OCI-LY3 (cell line): ENCODE measurements at regions not wholly inside any gene's neighbourhood (a gene's known extent, or its start where the extent isn't known, plus 50 kb on each side); places are given as distances from the start of the nearest gene placed in this dataset.

Experiments
- H2AFZ ChIP-seq: fragments of 200-600, 300-600 bp; shearing (Covaris generic); 2 replicates; pipeline ENCODE4 v1.6.0; 2014; ENCODE audit warnings: antibody characterized with exemption, low read depth, low read length
- H3K27ac ChIP-seq: fragments of 200-600, 300-600 bp; sonication (generic); 2 replicates; pipeline ENCODE4 v1.5.1; 2014; ENCODE audit warnings: mild to moderate bottlenecking, low read length, moderate library complexity, mixed read lengths
- H3K27me3 ChIP-seq: fragments of 200-600, 300-600 bp; sonication (generic); 2 replicates; pipeline ENCODE4 v1.6.1; 2014; ENCODE audit warnings: low read depth, low read length, mixed read lengths
- H3K36me3 ChIP-seq: fragments of 200-600, 300-600 bp; sonication (generic); replicated peaks from 2 replicates; pipeline ENCODE3; 2014; ENCODE audit warnings: low read depth, low read length, mixed read lengths
- H3K4me1 ChIP-seq: fragments of 300-600, 200-600 bp; sonication (generic); 2 replicates; pipeline ENCODE4 v1.6.1; 2014; ENCODE audit warnings: low read length, mixed read lengths
- H3K4me2 ChIP-seq: fragments of 200-600, 300-600 bp; sonication (generic); 2 replicates; pipeline ENCODE4 v1.6.1; 2014; ENCODE audit warnings: low read length, mixed read lengths
- H3K4me3 ChIP-seq: fragments of 300-600, 200-600 bp; sonication (generic); 2 replicates; pipeline ENCODE4 v1.5.1; 2014; ENCODE audit warnings: antibody characterized with exemption, mild to moderate bottlenecking, low read length, moderate library complexity
- H3K79me2 ChIP-seq: fragments of 300-600, 200-600 bp; shearing (Covaris generic); 2 replicates; pipeline ENCODE4 v1.6.1; 2014; ENCODE audit warnings: mild to moderate bottlenecking, low read length, mixed read lengths
- H3K9ac ChIP-seq: fragments of 300-600, 200-600 bp; shearing (Covaris generic); 2 replicates; pipeline ENCODE4 v1.6.0; 2014; ENCODE audit warnings: mild to moderate bottlenecking, low read length, moderate library complexity
- H3K9me3 ChIP-seq: fragments of 200-600, 300-600 bp; shearing (Covaris generic); 2 replicates; pipeline ENCODE4 v1.6.1; 2014; ENCODE audit warnings: low read length, mixed read lengths; ENCODE audit not compliant: insufficient read depth
- H4K20me1 ChIP-seq: fragments of 200-600, 300-600 bp; sonication (generic); 2 replicates; pipeline ENCODE4 v1.6.1; 2016; ENCODE audit warnings: low read length, mixed read lengths; ENCODE audit not compliant: insufficient read depth
- EZH2phosphoT487 ChIP-seq: fragments of 200-600 bp; shearing (Covaris generic); IDR thresholded peaks from 2 replicates; pipeline ENCODE4 v1.6.1; 2018; ENCODE audit warnings: antibody characterized with exemption, mixed run types, low read depth
- TF ChIP-seq, protein P1 (sequence below): fragments of 200-600, 300-600 bp; sonication (generic); IDR thresholded peaks from 2 replicates; pipeline ENCODE4 v1.5.1; 2014; ENCODE audit warnings: antibody characterized with exemption, low read length, low read depth

DNA sequence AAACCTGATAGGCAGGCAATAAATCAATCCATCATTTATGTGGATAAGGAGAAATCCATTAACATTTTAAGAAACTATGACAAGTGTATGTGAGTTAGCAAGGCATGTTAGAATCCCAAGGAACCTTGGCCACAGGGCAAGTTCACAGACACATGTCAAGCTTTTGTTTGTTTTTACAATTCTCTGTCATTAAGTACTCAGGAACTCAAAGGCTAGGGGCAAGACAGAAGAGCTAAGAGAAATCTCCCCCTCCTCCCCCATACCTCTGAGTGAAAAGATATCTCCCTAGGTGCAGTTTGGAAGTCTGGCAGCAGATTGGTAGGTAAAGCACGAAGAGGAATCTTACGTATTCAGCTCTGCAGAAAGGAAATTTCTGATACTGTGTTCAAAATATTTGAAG, 348.1 kb downstream of the IRS1 start:
- TF ChIP-seq EZH2phosphoT487, result no peak
- TF ChIP-seq, protein P1, sequence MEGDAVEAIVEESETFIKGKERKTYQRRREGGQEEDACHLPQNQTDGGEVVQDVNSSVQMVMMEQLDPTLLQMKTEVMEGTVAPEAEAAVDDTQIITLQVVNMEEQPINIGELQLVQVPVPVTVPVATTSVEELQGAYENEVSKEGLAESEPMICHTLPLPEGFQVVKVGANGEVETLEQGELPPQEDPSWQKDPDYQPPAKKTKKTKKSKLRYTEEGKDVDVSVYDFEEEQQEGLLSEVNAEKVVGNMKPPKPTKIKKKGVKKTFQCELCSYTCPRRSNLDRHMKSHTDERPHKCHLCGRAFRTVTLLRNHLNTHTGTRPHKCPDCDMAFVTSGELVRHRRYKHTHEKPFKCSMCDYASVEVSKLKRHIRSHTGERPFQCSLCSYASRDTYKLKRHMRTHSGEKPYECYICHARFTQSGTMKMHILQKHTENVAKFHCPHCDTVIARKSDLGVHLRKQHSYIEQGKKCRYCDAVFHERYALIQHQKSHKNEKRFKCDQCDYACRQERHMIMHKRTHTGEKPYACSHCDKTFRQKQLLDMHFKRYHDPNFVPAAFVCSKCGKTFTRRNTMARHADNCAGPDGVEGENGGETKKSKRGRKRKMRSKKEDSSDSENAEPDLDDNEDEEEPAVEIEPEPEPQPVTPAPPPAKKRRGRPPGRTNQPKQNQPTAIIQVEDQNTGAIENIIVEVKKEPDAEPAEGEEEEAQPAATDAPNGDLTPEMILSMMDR, result no peak
- H3K4me2 ChIP-seq, result no peak overlapping the region

DNA sequence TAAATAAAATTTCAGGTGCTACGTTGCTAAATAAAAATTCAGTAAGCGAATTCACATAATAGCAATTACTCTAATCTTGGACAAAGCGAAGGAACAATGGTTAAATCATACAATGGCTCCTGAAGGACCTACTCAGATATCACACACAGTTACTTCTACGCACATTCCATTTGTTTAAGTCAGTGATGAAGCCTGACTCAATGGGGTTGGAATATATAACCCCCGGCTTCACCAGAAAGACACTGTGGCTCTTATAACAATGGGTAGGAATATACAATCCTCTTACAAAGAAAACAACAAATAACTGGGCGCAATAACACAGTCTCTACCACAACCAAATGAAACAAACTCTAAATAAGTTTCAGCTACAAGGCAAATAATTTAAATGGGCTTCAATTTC, 349.5 kb downstream of the IRS1 start:
- H3K27ac ChIP-seq, result no peak overlapping the region
- no peak for TF ChIP-seq EZH2phosphoT487
- TF ChIP-seq, protein P1, result no peak
- no peaks in the 10 kb centered on the region for H3K9me3 ChIP-seq
- H3K36me3 ChIP-seq, result no peaks in the 10 kb centered on the region
- H3K9ac ChIP-seq, result no peak overlapping the region
- H3K4me3 ChIP-seq, result no peak overlapping the region
- no peaks in the 10 kb centered on the region for H3K4me1 ChIP-seq
- no peaks in the 10 kb centered on the region for H3K79me2 ChIP-seq
- no peaks in the 10 kb centered on the region for H4K20me1 ChIP-seq
- H3K4me2 ChIP-seq, result no peak overlapping the region
- no peaks in the 10 kb centered on the region for H3K27me3 ChIP-seq
- H2AFZ ChIP-seq, result no peak overlapping the region

More for the DNA sequence above, 348.1 kb downstream of the IRS1 start:
- Histone ChIP-seq H3K27me3 (no peaks in the 10 kb centered on the region), H3K27ac (no peak overlapping the region), H3K9me3 (no peaks in the 10 kb centered on the region), H3K4me3 (no peak overlapping the region), H2AFZ (no peak overlapping the region), H3K36me3 (no peaks in the 10 kb centered on the region), H4K20me1 (no peaks in the 10 kb centered on the region), H3K9ac (no peak overlapping the region), H3K79me2 (no peaks in the 10 kb centered on the region), H3K4me1 (no peaks in the 10 kb centered on the region)

DNA sequence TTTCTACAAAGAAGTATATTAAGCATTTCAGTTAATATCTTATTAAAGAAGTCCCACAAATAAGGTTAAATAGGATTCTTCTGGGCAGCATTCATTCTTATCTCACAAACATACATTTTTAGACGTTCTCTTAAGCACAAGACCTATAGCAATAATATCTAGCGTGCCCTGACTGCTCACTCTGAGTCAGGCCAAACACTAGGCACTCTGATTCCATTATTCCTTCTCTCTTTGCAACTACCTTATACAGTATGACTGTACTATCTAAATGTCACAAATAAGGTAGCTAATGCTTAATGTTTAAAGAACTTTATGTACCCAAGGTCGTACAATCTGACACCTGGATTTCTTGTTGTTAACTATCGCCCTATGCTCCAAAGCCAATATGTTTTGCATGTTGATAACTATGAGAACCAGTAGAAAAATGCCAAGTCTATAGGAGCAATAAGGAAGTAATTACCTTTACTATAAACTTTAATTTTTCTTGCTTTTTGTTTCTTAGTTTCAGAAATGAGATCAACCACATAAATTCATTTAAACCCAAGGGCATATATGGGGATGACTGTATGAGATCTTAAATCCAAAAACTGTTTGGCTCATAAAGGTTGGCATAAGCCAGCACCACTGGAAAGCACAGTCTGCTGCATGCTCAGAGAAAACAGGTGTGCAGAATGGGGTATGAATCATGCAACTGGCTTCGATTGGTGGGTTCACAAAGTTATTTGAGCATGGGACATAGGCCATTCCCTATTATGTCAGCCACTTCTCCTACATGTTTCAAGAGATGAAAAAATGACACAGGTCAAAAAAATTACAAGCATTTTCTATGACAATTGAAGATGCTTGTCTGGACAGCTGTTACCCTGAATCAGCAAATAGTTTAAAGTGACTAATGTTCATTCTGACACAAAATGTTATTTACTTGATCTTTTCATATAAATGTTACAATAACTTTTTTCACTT, 352.0 kb downstream of the IRS1 start:
- no peak for TF ChIP-seq EZH2phosphoT487
- H3K9me3 ChIP-seq, result no peaks in the 10 kb centered on the region
- no peak overlapping the region for H3K9ac ChIP-seq
- H3K36me3 ChIP-seq, result no peaks in the 10 kb centered on the region
- no peak overlapping the region for H2AFZ ChIP-seq
- no peaks in the 10 kb centered on the region for H3K27me3 ChIP-seq
- no peak overlapping the region for H3K4me3 ChIP-seq
- H4K20me1 ChIP-seq, result no peaks in the 10 kb centered on the region
- no peak overlapping the region for H3K27ac ChIP-seq
- H3K4me1 ChIP-seq, result no peaks in the 10 kb centered on the region
- no peak overlapping the region for H3K4me2 ChIP-seq
- no peaks in the 10 kb centered on the region for H3K79me2 ChIP-seq

DNA sequence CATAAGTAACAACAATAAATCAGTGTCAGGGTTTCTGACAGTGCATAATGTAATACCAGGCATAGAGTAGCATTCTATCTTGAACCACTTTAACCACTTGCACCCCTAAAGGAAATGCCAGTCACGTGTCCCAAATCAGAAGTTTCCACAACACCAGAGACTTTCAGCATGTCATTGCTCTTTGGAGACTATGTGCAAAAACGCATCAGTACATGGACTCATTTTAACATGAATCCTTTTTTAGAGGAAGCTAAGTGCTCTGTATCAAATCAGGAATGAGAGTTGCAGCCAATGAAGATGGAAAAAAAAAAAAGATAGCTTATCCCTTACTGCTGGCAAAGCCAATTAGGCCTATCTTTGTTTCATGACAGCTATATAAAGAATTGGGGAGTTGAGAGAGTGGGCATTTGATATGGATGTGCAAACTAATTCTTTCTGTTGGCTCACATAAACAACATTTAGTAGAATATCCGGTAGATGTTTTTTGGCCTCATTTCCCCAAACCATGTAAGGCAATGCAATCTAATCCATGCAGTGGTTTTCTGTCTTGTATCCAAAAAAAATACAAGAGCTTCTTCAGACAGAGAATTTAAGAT, 353.1 kb downstream of the IRS1 start:
- Histone ChIP-seq H3K36me3 (no peaks in the 10 kb centered on the region), H3K9ac (no peak overlapping the region), H3K27me3 (no peaks in the 10 kb centered on the region), H3K79me2 (no peaks in the 10 kb centered on the region), H3K4me1 (no peaks in the 10 kb centered on the region), H3K9me3 (no peaks in the 10 kb centered on the region), H3K4me3 (no peak overlapping the region), H4K20me1 (no peaks in the 10 kb centered on the region), H3K27ac (no peak overlapping the region), H3K4me2 (no peak overlapping the region), H2AFZ (no peak overlapping the region)
- TF ChIP-seq, protein P1, result no peak
- no peak for TF ChIP-seq EZH2phosphoT487
